ENCODE measurements at regions not wholly inside any gene's neighbourhood (a gene's known extent, or its start where the extent isn't known, plus 50 kb on each side); places are given as distances from the start of the nearest gene placed in this dataset.

DNA sequence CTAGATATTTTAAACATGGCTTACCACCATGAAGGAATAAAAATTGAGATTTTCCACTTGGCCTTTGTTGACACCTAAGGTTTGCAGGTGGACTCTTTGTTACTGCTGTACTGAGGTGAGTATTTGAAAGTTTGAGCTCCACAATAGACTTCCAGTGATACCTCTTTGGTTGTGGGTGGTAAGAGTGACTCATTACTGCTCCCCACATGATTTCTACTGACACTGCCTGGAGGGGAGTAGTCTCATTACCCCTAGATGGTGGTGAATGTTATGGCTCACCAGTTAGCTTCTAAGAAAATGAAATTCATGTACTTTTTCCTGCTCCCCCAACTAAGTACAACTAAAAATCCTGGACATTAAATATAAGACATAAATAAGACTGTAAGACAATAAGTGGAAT lies 1183.1 kb upstream of the TMEFF2 start:
- Histone ChIP-seq H3K4me2 (ENCODE audit: control insufficient read depth, insufficient read depth) (no peak overlapping the region), H3K4me1 (ENCODE audit: control insufficient read depth, insufficient read depth, low read length) (no peaks in the 10 kb centered on the region), H3K9ac (ENCODE audit: control insufficient read depth, insufficient read depth, low read length) (no peak overlapping the region), H3K27ac (ENCODE audit: control insufficient read depth, insufficient read depth) (no peak overlapping the region), H2AFZ (ENCODE audit: control insufficient read depth, low read depth, low read length) (no peak overlapping the region), H3K36me3 (ENCODE audit: control insufficient read depth in 2 of 2, insufficient read depth in 2 of 2, low read length in 1 of 2) (no peaks in the 10 kb centered on the region), H3K4me3 (no peak overlapping the region), H4K20me1 (ENCODE audit: control insufficient read depth, insufficient read depth) (no peaks in the 10 kb centered on the region), H3K79me2 (ENCODE audit: control insufficient read depth, insufficient read depth, low read length) (no peaks in the 10 kb centered on the region), H3K9me3 (replicated peaks; ENCODE audit: control insufficient read depth, insufficient read depth, low read length) (no peaks in the 10 kb centered on the region), H3K27me3 (replicated peaks in 1 of 2; ENCODE audit: control insufficient read depth in 2 of 2, insufficient read depth in 2 of 2, low read length in 1 of 2) (no peaks in the 10 kb centered on the region)
- ChIA-PET RAD21 (ENCODE audit: unreplicated experiment) (no interaction called here), POLR2A (no interaction called here), SMC1A (ENCODE audit: uncharacterized antibody, unreplicated experiment) (no interaction called here), CTCF (no interaction called here)
- intact Hi-C loops (cut with micrococcal nuclease; ENCODE audit: unreplicated experiment) (no loop called here), in situ Hi-C loops (cut with MboI) (no loop called here)
- FAIRE-seq (no peak), DNase-seq (ENCODE audit: low read depth, low spot score) (no peak), ATAC-seq (peak; percentile 55; the same call in 2 of the 3 replicates)
- BruUV-seq (replicated peaks) = no TSS peak
- TF ChIP-seq STAT3 (IDR thresholded peaks at IDR 0.05; ENCODE audit: low read depth, low read length) (no peak), BCL11A (IDR thresholded peaks at IDR 0.05; ENCODE audit: low read depth, low read length) (no peak), HCFC1 (IDR thresholded peaks at IDR 0.05; ENCODE audit: low read length) (no peak), GABPA (IDR thresholded peaks at IDR 0.05; ENCODE audit: low read depth) (no peak)
- TF ChIP-seq, protein P1, sequence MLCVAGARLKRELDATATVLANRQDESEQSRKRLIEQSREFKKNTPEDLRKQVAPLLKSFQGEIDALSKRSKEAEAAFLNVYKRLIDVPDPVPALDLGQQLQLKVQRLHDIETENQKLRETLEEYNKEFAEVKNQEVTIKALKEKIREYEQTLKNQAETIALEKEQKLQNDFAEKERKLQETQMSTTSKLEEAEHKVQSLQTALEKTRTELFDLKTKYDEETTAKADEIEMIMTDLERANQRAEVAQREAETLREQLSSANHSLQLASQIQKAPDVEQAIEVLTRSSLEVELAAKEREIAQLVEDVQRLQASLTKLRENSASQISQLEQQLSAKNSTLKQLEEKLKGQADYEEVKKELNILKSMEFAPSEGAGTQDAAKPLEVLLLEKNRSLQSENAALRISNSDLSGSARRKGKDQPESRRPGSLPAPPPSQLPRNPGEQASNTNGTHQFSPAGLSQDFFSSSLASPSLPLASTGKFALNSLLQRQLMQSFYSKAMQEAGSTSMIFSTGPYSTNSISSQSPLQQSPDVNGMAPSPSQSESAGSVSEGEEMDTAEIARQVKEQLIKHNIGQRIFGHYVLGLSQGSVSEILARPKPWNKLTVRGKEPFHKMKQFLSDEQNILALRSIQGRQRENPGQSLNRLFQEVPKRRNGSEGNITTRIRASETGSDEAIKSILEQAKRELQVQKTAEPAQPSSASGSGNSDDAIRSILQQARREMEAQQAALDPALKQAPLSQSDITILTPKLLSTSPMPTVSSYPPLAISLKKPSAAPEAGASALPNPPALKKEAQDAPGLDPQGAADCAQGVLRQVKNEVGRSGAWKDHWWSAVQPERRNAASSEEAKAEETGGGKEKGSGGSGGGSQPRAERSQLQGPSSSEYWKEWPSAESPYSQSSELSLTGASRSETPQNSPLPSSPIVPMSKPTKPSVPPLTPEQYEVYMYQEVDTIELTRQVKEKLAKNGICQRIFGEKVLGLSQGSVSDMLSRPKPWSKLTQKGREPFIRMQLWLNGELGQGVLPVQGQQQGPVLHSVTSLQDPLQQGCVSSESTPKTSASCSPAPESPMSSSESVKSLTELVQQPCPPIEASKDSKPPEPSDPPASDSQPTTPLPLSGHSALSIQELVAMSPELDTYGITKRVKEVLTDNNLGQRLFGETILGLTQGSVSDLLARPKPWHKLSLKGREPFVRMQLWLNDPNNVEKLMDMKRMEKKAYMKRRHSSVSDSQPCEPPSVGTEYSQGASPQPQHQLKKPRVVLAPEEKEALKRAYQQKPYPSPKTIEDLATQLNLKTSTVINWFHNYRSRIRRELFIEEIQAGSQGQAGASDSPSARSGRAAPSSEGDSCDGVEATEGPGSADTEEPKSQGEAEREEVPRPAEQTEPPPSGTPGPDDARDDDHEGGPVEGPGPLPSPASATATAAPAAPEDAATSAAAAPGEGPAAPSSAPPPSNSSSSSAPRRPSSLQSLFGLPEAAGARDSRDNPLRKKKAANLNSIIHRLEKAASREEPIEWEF (IDR thresholded peaks at IDR 0.05; ENCODE audit: insufficient replicate concordance, low read depth, low read length) = no peak
- TF ChIP-seq, protein P2, sequence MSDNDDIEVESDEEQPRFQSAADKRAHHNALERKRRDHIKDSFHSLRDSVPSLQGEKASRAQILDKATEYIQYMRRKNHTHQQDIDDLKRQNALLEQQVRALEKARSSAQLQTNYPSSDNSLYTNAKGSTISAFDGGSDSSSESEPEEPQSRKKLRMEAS (IDR thresholded peaks at IDR 0.05; ENCODE audit: low read depth, low read length) = no peak

Data from GM12878 (cell line).